Prostate gland (tissue), 2 donors: ENCODE measurements at regions not wholly inside any gene's neighbourhood (a gene's known extent, or its start where the extent isn't known, plus 50 kb on each side); places are given as distances from the start of the nearest gene placed in this dataset.

Experiments
- DNase-seq: peaks from one replicate; pipeline ENCODE4 v3.0.0-alpha.2; 2019; ENCODE audit warnings: low spot score
- H3K27ac ChIP-seq, 2 donors: fragments of 200-600 bp; sonication (generic); 2 replicates each; pipeline ENCODE4 v1.5.1; 2017 to 2019
- H3K27me3 ChIP-seq: fragments of 200-600 bp; sonication (generic); replicated peaks from 2 replicates; pipeline ENCODE4 v1.5.1; 2019; ENCODE audit not compliant: insufficient read depth
- H3K36me3 ChIP-seq, 2 donors: fragments of 200-600 bp; sonication (generic); 1 replicate in 1 of 2; 2 replicates in 1 of 2; pipeline versions ENCODE4 v1.5.1 to v1.8.1; 2017 to 2019
- H3K4me1 ChIP-seq: fragments of 200-600 bp; sonication (generic); replicated peaks from 2 replicates; pipeline ENCODE4 v1.5.1; 2019
- H3K4me3 ChIP-seq, 2 donors: fragments of 200-600 bp; sonication (generic); 2 replicates each; pipeline ENCODE4 v1.5.1; 2017 to 2019
- H3K9me3 ChIP-seq: fragments of 200-600 bp; sonication (generic); 2 replicates; pipeline ENCODE4 v1.5.1; 2017
- CTCF ChIP-seq, 4 experiments: fragments of 200-600 bp in 2 of 4; fragments of 450-650 bp in 2 of 4; sonication (generic) in 2 of 4; IDR thresholded peaks; 1 replicate in 3 of 4; 2 replicates in 1 of 4; pipeline ENCODE4 v1.5.1; 2016 to 2019; ENCODE audit warnings: antibody characterized with exemption in 4 of 4, mild to moderate bottlenecking in 2 of 4, moderate library complexity in 2 of 4
- POLR2A ChIP-seq: fragments of 450-650 bp; IDR thresholded peaks from one replicate; pipeline ENCODE4 v1.6.1; 2016; ENCODE audit warnings: antibody characterized with exemption, mild to moderate bottlenecking
- POLR2AphosphoS5 ChIP-seq: sonication (generic); formaldehyde crosslinking; IDR thresholded peaks from one replicate; pipeline ENCODE4 v1.6.1; 2017; ENCODE audit warnings: antibody characterized with exemption
- WGBS: methylation state at CpG from one replicate; pipeline ENCODE4 v1.1.5; 2018; 5-methylcytosine and 5-hydroxymethylcytosine counted together
- intact Hi-C: fragments of 100-400 bp; cut with DNase I; formaldehyde crosslinking; loops from one replicate; pipeline ENCODE4 v1.14.2; 2022

GRCh38 chr13:104799152-104799551, 1732.9 kb upstream of the SLC10A2 start:
- no peaks in the 10 kb centered on the region for H3K9me3 ChIP-seq
- no peak overlapping the region for H3K27ac ChIP-seq
- 81% methylated on average over 2 of the region's 2 CpGs for WGBS
- intact Hi-C loops, result no loop called here
- TF ChIP-seq CTCF (IDR thresholded peaks at IDR 0.05) (no peak), POLR2AphosphoS5 (no peak), POLR2A (no peak)
- H3K36me3 ChIP-seq, result no peaks in the 10 kb centered on the region
- DNase-seq, result no peak
- no peak overlapping the region for H3K4me3 ChIP-seq
- H3K4me1 ChIP-seq, result no peaks in the 10 kb centered on the region
- no peaks in the 10 kb centered on the region for H3K27me3 ChIP-seq

GRCh38 chr13:104798486-104798885, 1732.3 kb upstream of the SLC10A2 start:
- H3K9me3 ChIP-seq, result no peaks in the 10 kb centered on the region
- H3K27me3 ChIP-seq, result no peaks in the 10 kb centered on the region
- no peak for TF ChIP-seq CTCF (IDR thresholded peaks at IDR 0.05)
- TF ChIP-seq POLR2AphosphoS5, result no peak
- TF ChIP-seq POLR2A, result no peak
- no peak for DNase-seq
- no peaks in the 10 kb centered on the region for H3K4me1 ChIP-seq
- H3K27ac ChIP-seq, result no peak overlapping the region
- H3K36me3 ChIP-seq, result no peaks in the 10 kb centered on the region
- H3K4me3 ChIP-seq, result no peak overlapping the region
- 24% methylated on average over 1 of the region's 1 CpG for WGBS
- intact Hi-C loops, result no loop called here

- 65% methylated on average over 2 of the region's 2 CpGs for WGBS
- TF ChIP-seq POLR2A (no peak), CTCF (IDR thresholded peaks at IDR 0.05) (no peak), POLR2AphosphoS5 (no peak)
- DNase-seq, result no peak
Observed at GRCh38 chr13:104796581-104796980, 1730.4 kb upstream of the SLC10A2 start.

GRCh38 chr13:104785952-104786351, 1719.7 kb upstream of the SLC10A2 start:
- intact Hi-C loops, result no loop called here
- no peak for DNase-seq
- no peak for TF ChIP-seq POLR2A
- no peak for TF ChIP-seq POLR2AphosphoS5
- TF ChIP-seq CTCF (IDR thresholded peaks at IDR 0.05), result no peak
- Histone ChIP-seq H3K4me3 (no peak overlapping the region), H3K36me3 (no peaks in the 10 kb centered on the region), H3K27ac (no peak overlapping the region), H3K27me3 (no peaks in the 10 kb centered on the region), H3K9me3 (no peaks in the 10 kb centered on the region), H3K4me1 (no peaks in the 10 kb centered on the region)
- WGBS, result 70% methylated on average over 5 of the region's 5 CpGs

More at GRCh38 chr13:104796581-104796980, 1730.4 kb upstream of the SLC10A2 start:
- H3K27me3 ChIP-seq, result peaks cover 4% of the 10 kb centered on the region
- H3K4me1 ChIP-seq, result no peaks in the 10 kb centered on the region
- H3K27ac ChIP-seq, result no peak overlapping the region
- H3K36me3 ChIP-seq, result no peaks in the 10 kb centered on the region
- intact Hi-C loops, result no loop called here
- no peaks in the 10 kb centered on the region for H3K9me3 ChIP-seq
- no peak overlapping the region for H3K4me3 ChIP-seq

GRCh38 chr13:104784891-104785290, 1718.7 kb upstream of the SLC10A2 start:
- TF ChIP-seq POLR2AphosphoS5, result no peak
- no peak for TF ChIP-seq POLR2A
- TF ChIP-seq CTCF (IDR thresholded peaks at IDR 0.05), result no peak
- H3K27ac ChIP-seq, result no peak overlapping the region

More at GRCh38 chr13:104784891-104785290, 1718.7 kb upstream of the SLC10A2 start:
- intact Hi-C loops, result no loop called here
- no peak for DNase-seq
- Histone ChIP-seq H3K36me3 (no peaks in the 10 kb centered on the region), H3K4me1 (no peaks in the 10 kb centered on the region), H3K4me3 (no peak overlapping the region), H3K9me3 (no peaks in the 10 kb centered on the region), H3K27me3 (no peaks in the 10 kb centered on the region)
